HCT116 (cell line): ENCODE measurements at regions not wholly inside any gene's neighbourhood (a gene's known extent, or its start where the extent isn't known, plus 50 kb on each side); places are given as distances from the start of the nearest gene placed in this dataset.

Experiments
- ATAC-seq: fragments of 200-7000 bp; cut with Tn5 transposase; 2 replicates; pipeline ENCODE4 v1.9.1; 2020; ENCODE audit warnings: mild to moderate bottlenecking, moderate library complexity
- BruUV-seq: library from RNA; stranded (reverse); fragments of 400-500 nt; replicated peaks from 2 replicates; lab custom pipeline; 2021; lab: Mats Ljungman, UMichigan
- CTCF ChIA-PET: fragments of 300-600 bp; sonication (Branson Sonifier 250); formaldehyde crosslinking; loops from one replicate; lab custom pipeline; 2021; ENCODE audit warnings: antibody characterized with exemption; lab: Charles Lee
- POLR2A ChIA-PET: fragments of 300-600, 350-600 bp; sonication (Branson Sonifier 250); formaldehyde crosslinking; loops from one replicate; lab custom pipeline; 2021; ENCODE audit warnings: antibody characterized with exemption; lab: Charles Lee
- RAD21 ChIA-PET, 2 experiments: fragments of 300-600 bp; sonication (Branson Sonifier 250); formaldehyde crosslinking; loops; one replicate each; lab custom pipeline; 2023; ENCODE audit warnings: low total read pairs in 2 of 2; ENCODE audit not compliant: uncharacterized antibody in 2 of 2, unreplicated experiment in 2 of 2, low non-redundant PET in 1 of 2; lab: Charles Lee
- DNase-seq: peaks from one replicate; pipeline ENCODE4 v3.0.0-alpha.2; 2010; ENCODE audit warnings: low read depth, low spot score
- H2AFZ ChIP-seq: fragments of 200-600 bp; shearing (Covaris generic), sonication (generic); 2 replicates; pipeline ENCODE4 v1.6.1; 2017; ENCODE audit warnings: low read depth, mixed run types, mixed read lengths, antibody characterized with exemption, low read length; ENCODE audit not compliant: poor library complexity, severe bottlenecking
- H3K27ac ChIP-seq: 2 replicates; pipeline ENCODE4 v1.5.1; 2012; ENCODE audit warnings: low read depth, low read length
- H3K27me3 ChIP-seq: fragments of 200-600 bp; sonication (generic); 2 replicates; pipeline ENCODE4 v1.6.1; 2016; ENCODE audit warnings: mixed run types, low read length, mixed read lengths; ENCODE audit not compliant: insufficient read depth
- H3K36me3 ChIP-seq, 2 experiments: fragments of 200-500 bp in 1 of 2; fragments of 200-600 bp in 1 of 2; sonication (Bioruptor generic) in 1 of 2; sonication (generic) in 1 of 2; 2 replicates each; pipeline versions ENCODE4 v1.5.1 to v1.6.1; 2014 to 2016; ENCODE audit warnings: low read length in 2 of 2, inconsistent platforms in 1 of 2, mixed read lengths in 1 of 2, mixed run types in 1 of 2; ENCODE audit not compliant: insufficient read depth in 2 of 2, control insufficient read depth in 1 of 2
- H3K4me1 ChIP-seq, 2 experiments: fragments of 200-600 bp in 1 of 2; sonication (generic) in 1 of 2; 2 replicates each; pipeline versions ENCODE4 v1.5.1 to v1.6.1; 2012 to 2017; ENCODE audit warnings: low read length in 2 of 2, inconsistent platforms in 1 of 2, mild to moderate bottlenecking in 1 of 2, mixed read lengths in 1 of 2, mixed run types in 1 of 2, moderate library complexity in 1 of 2; ENCODE audit not compliant: insufficient read depth in 2 of 2, control insufficient read depth in 1 of 2
- H3K4me2 ChIP-seq: fragments of 200-600 bp; sonication (generic); 2 replicates; pipeline ENCODE4 v1.6.1; 2017; ENCODE audit warnings: mixed run types, low read length, mixed read lengths
- H3K4me3 ChIP-seq, 2 experiments: fragments of 200-600 bp in 1 of 2; sonication (generic) in 1 of 2; replicated peaks in 1 of 2; 2 replicates each; pipeline ENCODE4 v1.5.1; 2011 to 2016; ENCODE audit warnings: low read length in 2 of 2, control low read depth in 1 of 2, low read depth in 1 of 2, mild to moderate bottlenecking in 1 of 2, mixed read lengths in 1 of 2, mixed run types in 1 of 2
- H3K79me2 ChIP-seq: fragments of 200-600 bp; sonication (generic); 2 replicates; pipeline ENCODE4 v1.6.1; 2017; ENCODE audit warnings: mild to moderate bottlenecking, mixed run types, low read length, moderate library complexity, mixed read lengths; ENCODE audit not compliant: insufficient read depth
- H3K9ac ChIP-seq: fragments of 200-600 bp; sonication (generic); 2 replicates; pipeline ENCODE4 v1.6.1; 2016; ENCODE audit warnings: low read length, mixed read lengths
- H3K9me2 ChIP-seq: fragments of 200-600 bp; sonication (generic), shearing (Covaris generic); 2 replicates; pipeline ENCODE4 v1.6.1; 2017; ENCODE audit warnings: mixed run types, mild to moderate bottlenecking, moderate library complexity; ENCODE audit not compliant: insufficient read depth
- H3K9me3 ChIP-seq, 2 experiments: fragments of 200-500 bp in 1 of 2; fragments of 200-600 bp in 1 of 2; sonication (Bioruptor generic) in 1 of 2; sonication (generic) in 1 of 2; 2 replicates each; pipeline ENCODE4 v1.6.1; 2014 to 2017; ENCODE audit warnings: low read length in 2 of 2, mixed read lengths in 2 of 2, inconsistent platforms in 1 of 2, low read depth in 1 of 2, mild to moderate bottlenecking in 1 of 2, mixed run types in 1 of 2, moderate library complexity in 1 of 2; ENCODE audit not compliant: control insufficient read depth in 1 of 2, insufficient read depth in 1 of 2
- H4K20me1 ChIP-seq: fragments of 200-600 bp; sonication (generic), shearing (Covaris generic); 2 replicates; pipeline ENCODE4 v1.6.1; 2017; ENCODE audit warnings: mixed run types, mild to moderate bottlenecking, moderate library complexity; ENCODE audit not compliant: insufficient read depth
- CEBPB ChIP-seq: IDR thresholded peaks from 2 replicates; pipeline ENCODE4 v1.6.1; 2012; ENCODE audit warnings: low read depth
- CTCF ChIP-seq, 3 experiments: fragments of 200-600 bp in 1 of 3; sonication (generic) in 1 of 3; IDR thresholded peaks in 2 of 3; conservative IDR thresholded peaks in 1 of 3; 2 replicates each; pipeline ENCODE4 v1.5.1; 2012 to 2017; ENCODE audit warnings: low read depth in 2 of 3, low read length in 2 of 3, antibody characterized with exemption in 1 of 3, borderline replicate concordance in 1 of 3, control low read depth in 1 of 3, mild to moderate bottlenecking in 1 of 3, mixed read lengths in 1 of 3, mixed run types in 1 of 3, moderate library complexity in 1 of 3; ENCODE audit not compliant: insufficient read depth in 1 of 3
- ELF1 ChIP-seq: IDR thresholded peaks from 2 replicates; pipeline ENCODE4 v1.6.1; 2012; ENCODE audit warnings: low read depth, borderline replicate concordance
- EZH2 ChIP-seq: fragments of 200-600 bp; sonication (generic); IDR thresholded peaks from 2 replicates; pipeline ENCODE4 v1.6.1; 2017; ENCODE audit warnings: antibody characterized with exemption, mixed run types
- EZH2phosphoT487 ChIP-seq: fragments of 200-600 bp; IDR thresholded peaks from 2 replicates; pipeline ENCODE4 v1.6.1; 2018; ENCODE audit warnings: antibody characterized with exemption, borderline replicate concordance
- FOSL1 ChIP-seq: IDR thresholded peaks from 2 replicates; pipeline ENCODE4 v1.6.1; 2012; ENCODE audit warnings: low read depth
- POLR2AphosphoS5 ChIP-seq: IDR thresholded peaks from 2 replicates; pipeline ENCODE4 v1.6.1; 2011; ENCODE audit warnings: mild to moderate bottlenecking, low read depth, low read length, moderate library complexity
- RAD21 ChIP-seq: IDR thresholded peaks from 2 replicates; pipeline ENCODE4 v1.6.1; 2012; ENCODE audit warnings: low read depth, mild to moderate bottlenecking
- SRF ChIP-seq: IDR thresholded peaks from 2 replicates; pipeline ENCODE4 v1.6.1; 2012; ENCODE audit warnings: low read depth
- TCF7L2 ChIP-seq: IDR thresholded peaks from 2 replicates; pipeline ENCODE4 v1.7.0; 2011; ENCODE audit warnings: borderline replicate concordance, inconsistent platforms; ENCODE audit not compliant: insufficient read depth, insufficient read length; ENCODE audit errors: extremely low read depth
- ZFX ChIP-seq: fragments of 450-650 bp; IDR thresholded peaks from 2 replicates; pipeline ENCODE4 v1.6.1; 2017
- ZNF274 ChIP-seq: fragments of 200-500 bp; sonication (Bioruptor generic); IDR thresholded peaks from 2 replicates; pipeline ENCODE4 v1.6.1; 2014; ENCODE audit warnings: mild to moderate bottlenecking, low read depth, low read length, inconsistent platforms
- intact Hi-C: fragments of 100-400 bp; cut with micrococcal nuclease; formaldehyde crosslinking; loops from 2 replicates; pipeline ENCODE4 v1.10.0; 2022
- TF ChIP-seq, protein P1 (sequence below): IDR thresholded peaks from 2 replicates; pipeline ENCODE4 v1.6.1; 2011; ENCODE audit warnings: mild to moderate bottlenecking, low read length, moderate library complexity; ENCODE audit not compliant: insufficient replicate concordance; ENCODE audit errors: extremely low read depth
- TF ChIP-seq, protein P2 (sequence below): IDR thresholded peaks from 2 replicates; pipeline ENCODE4 v1.6.1; 2012; ENCODE audit warnings: low read depth

- POLR2A ChIA-PET = no interaction called here
- H3K9me2 ChIP-seq = no peaks in the 10 kb centered on the region
These were observed 711.1 kb upstream of the LRRC4C start for GRCh38 chr11:42170601-42171000.

More at GRCh38 chr11:42170601-42171000, 711.1 kb upstream of the LRRC4C start:
- no peak overlapping the region for H3K9ac ChIP-seq
- BruUV-seq = no TSS peak
- no peaks in the 10 kb centered on the region for H3K79me2 ChIP-seq
- no peak overlapping the region for H3K4me2 ChIP-seq
- RAD21 ChIA-PET = no interaction called here
- peaks cover 3 to 16% of the 10 kb centered on the region in 2 experiments; a peak in 2 of 4 replicates for H3K9me3 ChIP-seq
- no peak for ATAC-seq
- H3K36me3 ChIP-seq = no peaks in the 10 kb centered on the region
- no peak overlapping the region for H2AFZ ChIP-seq
- no peaks in the 10 kb centered on the region for H3K4me1 ChIP-seq
- no peaks in the 10 kb centered on the region for H4K20me1 ChIP-seq
- TF ChIP-seq ZFX (no peak), CEBPB (no peak), TCF7L2 (no peak), EZH2 (no peak), FOSL1 (no peak), ELF1 (no peak), POLR2AphosphoS5 (no peak), ZNF274 (no peak), CTCF (IDR thresholded peaks at IDR 0.05 in 2 of 3, conservative IDR thresholded peaks at IDR 0.05 in 1 of 3; ENCODE audit: borderline replicate concordance in 1 of 3, insufficient read depth in 1 of 3, low read depth in 2 of 3, low read length in 2 of 3) (no peak), EZH2phosphoT487 (no peak), SRF (no peak), RAD21 (no peak)
- TF ChIP-seq, protein P1, sequence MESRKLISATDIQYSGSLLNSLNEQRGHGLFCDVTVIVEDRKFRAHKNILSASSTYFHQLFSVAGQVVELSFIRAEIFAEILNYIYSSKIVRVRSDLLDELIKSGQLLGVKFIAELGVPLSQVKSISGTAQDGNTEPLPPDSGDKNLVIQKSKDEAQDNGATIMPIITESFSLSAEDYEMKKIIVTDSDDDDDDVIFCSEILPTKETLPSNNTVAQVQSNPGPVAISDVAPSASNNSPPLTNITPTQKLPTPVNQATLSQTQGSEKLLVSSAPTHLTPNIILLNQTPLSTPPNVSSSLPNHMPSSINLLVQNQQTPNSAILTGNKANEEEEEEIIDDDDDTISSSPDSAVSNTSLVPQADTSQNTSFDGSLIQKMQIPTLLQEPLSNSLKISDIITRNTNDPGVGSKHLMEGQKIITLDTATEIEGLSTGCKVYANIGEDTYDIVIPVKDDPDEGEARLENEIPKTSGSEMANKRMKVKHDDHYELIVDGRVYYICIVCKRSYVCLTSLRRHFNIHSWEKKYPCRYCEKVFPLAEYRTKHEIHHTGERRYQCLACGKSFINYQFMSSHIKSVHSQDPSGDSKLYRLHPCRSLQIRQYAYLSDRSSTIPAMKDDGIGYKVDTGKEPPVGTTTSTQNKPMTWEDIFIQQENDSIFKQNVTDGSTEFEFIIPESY = no peak
- TF ChIP-seq, protein P2, sequence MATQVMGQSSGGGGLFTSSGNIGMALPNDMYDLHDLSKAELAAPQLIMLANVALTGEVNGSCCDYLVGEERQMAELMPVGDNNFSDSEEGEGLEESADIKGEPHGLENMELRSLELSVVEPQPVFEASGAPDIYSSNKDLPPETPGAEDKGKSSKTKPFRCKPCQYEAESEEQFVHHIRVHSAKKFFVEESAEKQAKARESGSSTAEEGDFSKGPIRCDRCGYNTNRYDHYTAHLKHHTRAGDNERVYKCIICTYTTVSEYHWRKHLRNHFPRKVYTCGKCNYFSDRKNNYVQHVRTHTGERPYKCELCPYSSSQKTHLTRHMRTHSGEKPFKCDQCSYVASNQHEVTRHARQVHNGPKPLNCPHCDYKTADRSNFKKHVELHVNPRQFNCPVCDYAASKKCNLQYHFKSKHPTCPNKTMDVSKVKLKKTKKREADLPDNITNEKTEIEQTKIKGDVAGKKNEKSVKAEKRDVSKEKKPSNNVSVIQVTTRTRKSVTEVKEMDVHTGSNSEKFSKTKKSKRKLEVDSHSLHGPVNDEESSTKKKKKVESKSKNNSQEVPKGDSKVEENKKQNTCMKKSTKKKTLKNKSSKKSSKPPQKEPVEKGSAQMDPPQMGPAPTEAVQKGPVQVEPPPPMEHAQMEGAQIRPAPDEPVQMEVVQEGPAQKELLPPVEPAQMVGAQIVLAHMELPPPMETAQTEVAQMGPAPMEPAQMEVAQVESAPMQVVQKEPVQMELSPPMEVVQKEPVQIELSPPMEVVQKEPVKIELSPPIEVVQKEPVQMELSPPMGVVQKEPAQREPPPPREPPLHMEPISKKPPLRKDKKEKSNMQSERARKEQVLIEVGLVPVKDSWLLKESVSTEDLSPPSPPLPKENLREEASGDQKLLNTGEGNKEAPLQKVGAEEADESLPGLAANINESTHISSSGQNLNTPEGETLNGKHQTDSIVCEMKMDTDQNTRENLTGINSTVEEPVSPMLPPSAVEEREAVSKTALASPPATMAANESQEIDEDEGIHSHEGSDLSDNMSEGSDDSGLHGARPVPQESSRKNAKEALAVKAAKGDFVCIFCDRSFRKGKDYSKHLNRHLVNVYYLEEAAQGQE = no peak
- no peak for DNase-seq
- H3K4me3 ChIP-seq = no peak overlapping the region
- no peak overlapping the region for H3K27ac ChIP-seq
- intact Hi-C loops = no loop called here
- H3K27me3 ChIP-seq = no peaks in the 10 kb centered on the region
- CTCF ChIA-PET = no interaction called here
